Testis (tissue), 2 donors: ENCODE measurements at regions not wholly inside any gene's neighbourhood (a gene's known extent, or its start where the extent isn't known, plus 50 kb on each side); places are given as distances from the start of the nearest gene placed in this dataset.
"Not testable (repeated sequence)": the region's sequence is repeated elsewhere in the genome, so short reads cannot be mapped to it uniquely, and the experiment has no call there.

Source experiments
- DNase-seq: peaks from one replicate; pipeline ENCODE4 v3.0.0-alpha.2; 2019
- H3K27ac ChIP-seq, 2 donors: fragments of 200-600 bp; sonication (generic); one replicate each; pipeline ENCODE4 v1.5.1; 2019
- H3K27me3 ChIP-seq: fragments of 200-600 bp; sonication (generic); one replicate; pipeline ENCODE4 v1.5.1; 2019
- H3K36me3 ChIP-seq: fragments of 200-600 bp; sonication (generic); one replicate; pipeline ENCODE4 v1.5.1; 2017; ENCODE audit warnings: low read depth; ENCODE audit errors: missing control alignments
- H3K4me1 ChIP-seq: fragments of 200-600 bp; sonication (generic); one replicate; pipeline ENCODE4 v1.5.1; 2019
- H3K4me3 ChIP-seq, 2 donors: fragments of 200-600 bp; sonication (generic); one replicate each; pipeline ENCODE4 v1.5.1; 2017 to 2019
- H3K9me3 ChIP-seq: fragments of 200-600 bp; sonication (generic); one replicate; pipeline ENCODE4 v1.5.1; 2017
- POLR2A ChIP-seq: fragments of 450-650 bp; IDR thresholded peaks from one replicate; pipeline ENCODE4 v1.6.1; 2017; ENCODE audit warnings: antibody characterized with exemption, mild to moderate bottlenecking, moderate library complexity
- whole genome bisulfite sequencing, 2 donors: methylation state at CpG; one replicate each; pipeline ENCODE4 v1.1.5; 2018; 5-methylcytosine and 5-hydroxymethylcytosine counted together
- intact Hi-C: fragments of 100-400 bp; cut with DNase I; formaldehyde crosslinking; loops from one replicate; pipeline ENCODE4 v1.15.1; 2023; ENCODE audit warnings: low total_unique reads
- TF ChIP-seq, protein P1 (sequence below), 3 experiments: fragments of 450-650 bp in 2 of 3; fragments of 200-600 bp in 1 of 3; sonication (generic) in 1 of 3; IDR thresholded peaks; one replicate each; pipeline ENCODE4 v1.5.1; 2016 to 2019; ENCODE audit warnings: antibody characterized with exemption in 3 of 3, mild to moderate bottlenecking in 2 of 3, moderate library complexity in 1 of 3

DNA sequence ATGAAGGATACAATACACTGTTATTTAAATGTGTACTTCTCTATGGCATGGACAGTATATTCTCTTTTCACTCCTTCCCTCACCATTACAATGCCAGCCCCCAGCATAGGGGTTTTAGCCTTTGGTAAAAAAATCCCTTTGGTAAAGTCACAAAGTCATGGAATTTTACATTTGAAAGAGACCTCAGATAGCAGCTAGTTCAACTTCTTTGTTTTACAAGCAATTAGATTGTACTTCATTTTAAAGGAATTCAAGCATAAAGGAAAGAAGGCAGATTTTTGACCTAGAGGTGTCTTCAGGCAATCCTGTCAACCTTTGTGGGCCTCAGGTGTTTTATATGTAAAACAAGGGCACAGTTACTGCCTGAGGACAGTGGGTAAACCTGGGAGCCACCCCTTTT, 1188.4 kb upstream of the AUTS2 start:
- DNase-seq: no peak
- Histone ChIP-seq H3K27me3 (no peaks in the 10 kb centered on the region), H3K9me3 (no peaks in the 10 kb centered on the region), H3K4me1 (no peaks in the 10 kb centered on the region), H3K27ac (no peak overlapping the region), H3K4me3 (no peak overlapping the region), H3K36me3 (no peaks in the 10 kb centered on the region)
- intact Hi-C loops: no loop called here
- no peak for TF ChIP-seq POLR2A
- TF ChIP-seq, protein P1, sequence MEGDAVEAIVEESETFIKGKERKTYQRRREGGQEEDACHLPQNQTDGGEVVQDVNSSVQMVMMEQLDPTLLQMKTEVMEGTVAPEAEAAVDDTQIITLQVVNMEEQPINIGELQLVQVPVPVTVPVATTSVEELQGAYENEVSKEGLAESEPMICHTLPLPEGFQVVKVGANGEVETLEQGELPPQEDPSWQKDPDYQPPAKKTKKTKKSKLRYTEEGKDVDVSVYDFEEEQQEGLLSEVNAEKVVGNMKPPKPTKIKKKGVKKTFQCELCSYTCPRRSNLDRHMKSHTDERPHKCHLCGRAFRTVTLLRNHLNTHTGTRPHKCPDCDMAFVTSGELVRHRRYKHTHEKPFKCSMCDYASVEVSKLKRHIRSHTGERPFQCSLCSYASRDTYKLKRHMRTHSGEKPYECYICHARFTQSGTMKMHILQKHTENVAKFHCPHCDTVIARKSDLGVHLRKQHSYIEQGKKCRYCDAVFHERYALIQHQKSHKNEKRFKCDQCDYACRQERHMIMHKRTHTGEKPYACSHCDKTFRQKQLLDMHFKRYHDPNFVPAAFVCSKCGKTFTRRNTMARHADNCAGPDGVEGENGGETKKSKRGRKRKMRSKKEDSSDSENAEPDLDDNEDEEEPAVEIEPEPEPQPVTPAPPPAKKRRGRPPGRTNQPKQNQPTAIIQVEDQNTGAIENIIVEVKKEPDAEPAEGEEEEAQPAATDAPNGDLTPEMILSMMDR (IDR thresholded peaks at IDR 0.05): no peak

DNA sequence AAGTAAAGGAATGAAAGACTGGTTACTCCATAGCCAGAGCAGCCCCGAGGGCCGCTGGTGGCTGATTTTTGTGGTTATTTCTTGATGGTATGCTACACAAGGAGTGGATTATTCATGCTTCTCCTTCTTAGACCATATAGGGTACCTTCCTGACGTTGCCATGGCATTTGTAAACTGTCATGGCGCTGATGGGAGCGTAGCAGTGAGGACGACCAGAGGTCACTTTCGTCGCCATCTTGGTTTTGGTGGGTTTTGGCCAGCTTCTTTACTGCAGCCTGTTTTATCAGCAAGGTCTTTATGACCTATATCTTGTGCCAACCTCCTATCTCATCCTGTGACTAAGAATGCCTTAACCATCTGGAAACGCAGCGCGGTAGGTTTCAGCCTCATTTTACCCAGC, 1187.6 kb upstream of the AUTS2 start:
- 83 to 95% methylated on average over 11 of the region's 11 CpGs for WGBS, 2 donors
- H3K4me1 ChIP-seq: not testable (repeated sequence)

DNA sequence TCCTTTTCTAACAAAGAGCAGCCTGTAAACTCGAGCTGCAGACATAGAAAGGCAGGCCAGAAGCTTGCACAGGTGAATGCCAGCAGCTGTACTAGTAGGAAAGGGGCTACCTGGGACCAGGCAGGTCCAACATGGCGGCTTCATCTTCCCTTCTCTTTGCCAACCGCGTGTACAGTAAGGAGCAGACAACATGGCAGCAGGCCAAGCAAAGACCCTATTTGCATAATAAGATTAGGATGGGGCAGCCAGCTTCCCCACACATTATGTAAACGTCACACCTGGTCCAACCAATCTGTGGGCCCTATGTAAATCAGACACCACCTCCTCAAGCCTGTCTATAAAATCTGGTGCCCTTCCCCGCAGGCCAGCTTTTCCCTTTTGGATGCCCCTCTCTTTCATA, 1186.5 kb upstream of the AUTS2 start:
- intact Hi-C loops: no loop called here
- TF ChIP-seq POLR2A: no peak
- TF ChIP-seq, protein P1 (IDR thresholded peaks at IDR 0.05): no peak
- no peak overlapping the region for H3K27ac ChIP-seq
- DNase-seq: no peak
- H3K9me3 ChIP-seq: no peaks in the 10 kb centered on the region
- H3K36me3 ChIP-seq: no peaks in the 10 kb centered on the region
- WGBS, 2 donors: 63 to 73% methylated on average over 5 to 6 of the region's 6 CpGs
- no peak overlapping the region for H3K4me3 ChIP-seq
- H3K27me3 ChIP-seq: no peaks in the 10 kb centered on the region
- no peaks in the 10 kb centered on the region for H3K4me1 ChIP-seq

More for the DNA sequence above, 1187.6 kb upstream of the AUTS2 start:
- H3K4me3 ChIP-seq, DNase-seq, intact Hi-C loops, H3K27ac ChIP-seq, H3K27me3 ChIP-seq, H3K36me3 ChIP-seq, H3K9me3 ChIP-seq: not testable (repeated sequence)

DNA sequence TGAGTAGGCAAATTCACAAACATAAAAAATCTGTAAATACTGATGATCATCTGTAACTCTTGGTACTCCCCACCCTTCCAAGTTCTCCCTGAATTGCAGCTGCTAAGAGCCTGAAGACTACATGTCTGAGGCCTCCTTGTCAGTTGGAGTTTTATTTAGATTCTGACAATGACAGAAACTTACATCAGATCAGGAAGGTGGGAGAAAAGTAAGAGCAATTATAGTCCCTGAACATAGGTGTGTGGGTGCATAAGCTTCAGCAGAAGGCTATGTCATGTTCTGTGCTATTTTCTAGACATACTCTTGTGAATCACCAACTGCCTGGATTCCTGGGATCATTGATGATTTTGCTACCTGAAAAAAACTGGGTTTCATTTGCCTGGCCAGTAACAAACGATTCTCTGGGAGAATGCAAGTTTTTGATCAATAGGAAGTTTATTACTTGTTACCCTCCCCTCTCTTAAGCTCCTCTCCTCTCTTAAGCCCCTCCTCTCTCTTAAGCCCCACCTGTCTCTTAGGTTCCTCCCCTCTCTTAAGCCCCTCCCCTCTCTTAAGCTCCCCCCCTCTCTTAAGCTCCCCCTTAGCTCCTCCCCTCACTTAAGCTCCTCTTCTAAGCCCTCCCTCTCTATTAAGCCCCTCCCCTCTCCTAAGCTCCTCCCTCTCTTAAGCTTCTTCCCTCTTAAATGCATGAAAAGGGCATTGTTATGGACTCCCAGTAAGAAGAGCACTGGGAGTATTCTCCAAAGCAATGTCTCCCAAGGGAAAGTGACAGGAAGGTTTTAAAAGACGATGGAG, 1183.4 kb upstream of the AUTS2 start:
- no peaks in the 10 kb centered on the region for H3K9me3 ChIP-seq
- intact Hi-C loops: no loop called here
- 89 to 92% methylated on average over 2 of the region's 2 CpGs for WGBS, 2 donors
- H3K27ac ChIP-seq: no peak overlapping the region
- no peaks in the 10 kb centered on the region for H3K4me1 ChIP-seq
- no peak for DNase-seq
- no peaks in the 10 kb centered on the region for H3K27me3 ChIP-seq
- H3K36me3 ChIP-seq: no peaks in the 10 kb centered on the region
- TF ChIP-seq, protein P1 (IDR thresholded peaks at IDR 0.05): no peak
- no peak for TF ChIP-seq POLR2A
- no peak overlapping the region for H3K4me3 ChIP-seq

DNA sequence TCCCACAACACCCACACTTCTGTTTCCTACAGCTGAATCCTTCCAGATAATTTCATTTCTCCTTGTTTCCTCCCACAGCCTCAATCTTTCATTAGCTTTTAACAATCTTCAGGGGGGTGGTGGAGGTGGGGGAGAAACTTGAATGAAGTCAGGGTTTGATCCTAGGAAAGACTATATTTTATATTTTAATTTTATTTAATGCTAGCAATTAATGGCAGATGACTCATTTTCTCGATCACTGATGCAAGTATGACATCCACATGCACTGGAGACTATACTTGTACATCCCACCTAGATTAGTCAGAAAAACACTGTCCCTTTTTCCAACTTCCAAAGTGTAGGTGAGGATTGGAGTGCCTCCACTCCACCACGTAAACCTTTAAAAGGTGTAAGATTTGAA, 1181.3 kb upstream of the AUTS2 start:
- Histone ChIP-seq H3K36me3 (no peaks in the 10 kb centered on the region), H3K27me3 (no peaks in the 10 kb centered on the region), H3K27ac (no peak overlapping the region), H3K4me3 (no peak overlapping the region), H3K9me3 (no peaks in the 10 kb centered on the region), H3K4me1 (no peaks in the 10 kb centered on the region)
- no peak for TF ChIP-seq POLR2A
- TF ChIP-seq, protein P1 (IDR thresholded peaks at IDR 0.05): no peak
- 94 to 96% methylated on average over 2 of the region's 2 CpGs for WGBS, 2 donors
- intact Hi-C loops: no loop called here
- DNase-seq: no peak
